ENCODE measurements at regions not wholly inside any gene's neighbourhood (a gene's known extent, or its start where the extent isn't known, plus 50 kb on each side); places are given as distances from the start of the nearest gene placed in this dataset.

DNA sequence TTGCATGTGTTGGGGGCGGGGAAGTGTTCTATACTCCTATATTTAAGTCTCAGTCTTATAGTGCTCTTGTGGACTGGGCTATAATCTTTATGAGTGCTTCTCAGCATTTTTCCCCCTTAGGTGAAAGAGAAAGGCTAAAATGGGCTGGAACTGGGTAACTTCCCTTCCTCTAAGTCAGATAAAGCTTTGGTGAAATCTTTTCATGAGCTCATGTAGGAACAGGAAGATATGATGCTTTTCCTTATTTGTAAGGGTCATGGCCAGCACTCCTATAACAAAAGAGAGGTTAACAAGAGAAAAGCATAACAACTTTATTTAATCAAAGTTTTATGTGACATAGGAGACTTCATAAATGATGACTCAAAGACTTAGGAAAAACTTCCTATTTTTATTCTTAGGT lies 841.5 kb downstream of the SLC16A7 start:
- TF ChIP-seq CBX8 (IDR thresholded peaks at IDR 0.05; ENCODE audit: borderline replicate concordance, low read depth, low read length) (no peak), NRF1 (IDR thresholded peaks at IDR 0.05; ENCODE audit: low read depth, low read length) (no peak), POLR2A (IDR thresholded peaks at IDR 0.05; ENCODE audit: control extremely low read depth in 1 of 2, low read depth in 2 of 2, low read length in 2 of 2) (no peak), CTCF (IDR thresholded peaks at IDR 0.05; ENCODE audit: control extremely low read depth in 1 of 3, insufficient read depth in 1 of 3, low read depth in 1 of 3, low read length in 3 of 3) (no peak), TAF1 (IDR thresholded peaks at IDR 0.05; ENCODE audit: low read depth, low read length) (no peak), YY1 (IDR thresholded peaks at IDR 0.05; ENCODE audit: low read depth, low read length) (no peak), SUZ12 (IDR thresholded peaks at IDR 0.05; ENCODE audit: low read length) (no peak)
- TF ChIP-seq, protein P1, sequence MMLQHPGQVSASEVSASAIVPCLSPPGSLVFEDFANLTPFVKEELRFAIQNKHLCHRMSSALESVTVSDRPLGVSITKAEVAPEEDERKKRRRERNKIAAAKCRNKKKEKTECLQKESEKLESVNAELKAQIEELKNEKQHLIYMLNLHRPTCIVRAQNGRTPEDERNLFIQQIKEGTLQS (IDR thresholded peaks at IDR 0.05; ENCODE audit: insufficient read depth, low read depth, low read length) = no peak
